Right ventricle myocardium superior (tissue), 1 donor: ENCODE measurements at regions not wholly inside any gene's neighbourhood (a gene's known extent, or its start where the extent isn't known, plus 50 kb on each side); places are given as distances from the start of the nearest gene placed in this dataset.

Experiments used
- ATAC-seq: fragments of 200-7000 bp; cut with Tn5 transposase; one replicate; pipeline ENCODE4 v1.9.1; 2020; ENCODE audit warnings: mild to moderate bottlenecking; ENCODE audit not compliant: poor library complexity
- DNase-seq: peaks from one replicate; pipeline ENCODE4 v3.0.0-alpha.2; 2020
- intact Hi-C: fragments of 100-400 bp; cut with DNase I; formaldehyde crosslinking; loops from one replicate; pipeline ENCODE4 v1.11.2; 2022
- donor health status: DM: no; HTN: yes; CAD: no; lungs with severe emphysema.

GRCh38 chr2:133660510-133660909 lies 92.2 kb upstream of the NCKAP5 start:
- intact Hi-C loops: no loop called here
- no peak for ATAC-seq
- DNase-seq: no peak

- intact Hi-C loops: no loop called here
- DNase-seq (no peak), ATAC-seq (no peak)
Measured at GRCh38 chr2:133661392-133661791, 93.1 kb upstream of the NCKAP5 start.

GRCh38 chr2:133666621-133667020 lies 98.4 kb upstream of the NCKAP5 start:
- no peak for ATAC-seq
- intact Hi-C loops: no loop called here
- no peak for DNase-seq

GRCh38 chr2:133667085-133667484 lies 98.8 kb upstream of the NCKAP5 start:
- intact Hi-C loops: no loop called here
- no peak for DNase-seq
- ATAC-seq: no peak

GRCh38 chr2:133667968-133668367 lies 99.7 kb upstream of the NCKAP5 start:
- ATAC-seq: no peak
- DNase-seq: no peak
- intact Hi-C loops: no loop called here

GRCh38 chr2:133668547-133668946 lies 100.3 kb upstream of the NCKAP5 start:
- intact Hi-C loops: no loop called here

GRCh38 chr2:133673305-133673905 lies 105.1 kb upstream of the NCKAP5 start:
- DNase-seq (no peak), ATAC-seq (no peak)
- intact Hi-C loops: no loop called here

More at GRCh38 chr2:133668547-133668946, 100.3 kb upstream of the NCKAP5 start:
- DNase-seq (no peak), ATAC-seq (no peak)

GRCh38 chr2:133674066-133674432 lies 105.8 kb upstream of the NCKAP5 start:
- no peak for ATAC-seq
- no peak for DNase-seq
- intact Hi-C loops: no loop called here

- DNase-seq (peak; percentile 55), ATAC-seq (peak; percentile 75)
- intact Hi-C loops: loop anchor here (5.0 kb wide), 1 partner anchor 93 kb away; no protein-coding TSS in a partner anchor
Measured at GRCh38 chr2:133674433-133675331, 106.4 kb upstream of the NCKAP5 start.

GRCh38 chr2:133676392-133677130 lies 108.3 kb upstream of the NCKAP5 start:
- intact Hi-C loops: loop anchor here (5.0 kb wide), 1 partner anchor 91 kb away; no protein-coding TSS in a partner anchor
- ATAC-seq (no peak), DNase-seq (no peak)

GRCh38 chr2:133680343-133681049 lies 112.2 kb upstream of the NCKAP5 start:
- ATAC-seq (no peak), DNase-seq (no peak)
- intact Hi-C loops: no loop called here

- intact Hi-C loops: no loop called here
- ATAC-seq: no peak
- no peak for DNase-seq
Measured at GRCh38 chr2:133682347-133682746, 114.1 kb upstream of the NCKAP5 start.

- ATAC-seq (no peak), DNase-seq (no peak)
- intact Hi-C loops: no loop called here
Measured at GRCh38 chr2:133682906-133683305, 114.6 kb upstream of the NCKAP5 start.

- intact Hi-C loops: no loop called here
- ATAC-seq: no peak
- no peak for DNase-seq
Measured at GRCh38 chr2:133685636-133686215, 117.5 kb upstream of the NCKAP5 start.

GRCh38 chr2:133690780-133691179 lies 122.5 kb upstream of the NCKAP5 start:
- ATAC-seq (no peak), DNase-seq (no peak)
- intact Hi-C loops: no loop called here

- ATAC-seq (no peak), DNase-seq (no peak)
- intact Hi-C loops: no loop called here
Measured at GRCh38 chr2:133691336-133691735, 123.1 kb upstream of the NCKAP5 start.

GRCh38 chr2:133705287-133705686 lies 137.0 kb upstream of the NCKAP5 start:
- ATAC-seq (no peak), DNase-seq (no peak)
- intact Hi-C loops: no loop called here

GRCh38 chr2:133710613-133711012 lies 142.3 kb upstream of the NCKAP5 start:
- ATAC-seq (no peak), DNase-seq (no peak)
- intact Hi-C loops: no loop called here

- no peak for DNase-seq
- intact Hi-C loops: no loop called here
- ATAC-seq: no peak
Measured at GRCh38 chr2:133711201-133711600, 142.9 kb upstream of the NCKAP5 start.
